ENCODE measurements at regions not wholly inside any gene's neighbourhood (a gene's known extent, or its start where the extent isn't known, plus 50 kb on each side); places are given as distances from the start of the nearest gene placed in this dataset.

- FAIRE-seq = no peak
- ChIA-PET RAD21 (ENCODE audit: unreplicated experiment) (no interaction called here), SMC1A (ENCODE audit: uncharacterized antibody, unreplicated experiment) (no interaction called here), CTCF (no interaction called here), POLR2A (no interaction called here)
- no peak for ATAC-seq
- Histone ChIP-seq H3K9me3 (replicated peaks; ENCODE audit: control insufficient read depth, insufficient read depth, low read length) (no peaks in the 10 kb centered on the region), H4K20me1 (ENCODE audit: control insufficient read depth, insufficient read depth) (no peaks in the 10 kb centered on the region), H2AFZ (ENCODE audit: control insufficient read depth, low read depth, low read length) (no peak overlapping the region), H3K79me2 (ENCODE audit: control insufficient read depth, insufficient read depth, low read length) (no peaks in the 10 kb centered on the region), H3K27ac (ENCODE audit: control insufficient read depth, insufficient read depth) (no peak overlapping the region), H3K36me3 (ENCODE audit: control insufficient read depth in 2 of 2, insufficient read depth in 2 of 2, low read length in 1 of 2) (no peaks in the 10 kb centered on the region), H3K4me2 (ENCODE audit: control insufficient read depth, insufficient read depth) (no peak overlapping the region), H3K9ac (ENCODE audit: control insufficient read depth, insufficient read depth, low read length) (no peak overlapping the region), H3K4me3 (no peak overlapping the region), H3K27me3 (replicated peaks in 1 of 2; ENCODE audit: control insufficient read depth in 2 of 2, insufficient read depth in 2 of 2, low read length in 1 of 2) (no peaks in the 10 kb centered on the region), H3K4me1 (ENCODE audit: control insufficient read depth, insufficient read depth, low read length) (no peaks in the 10 kb centered on the region)
- 39% methylated on average over 5 of the region's 5 CpGs for WGBS (ENCODE audit: insufficient coverage, insufficient replicate concordance, low lambda C conversion rate, missing lambda C conversion rate)
- in situ Hi-C loops (cut with MboI) = no loop called here
- intact Hi-C loops (cut with micrococcal nuclease; ENCODE audit: unreplicated experiment) = no loop called here
- DNase-seq (ENCODE audit: low read depth, low spot score) = no peak
- no TSS peak for BruUV-seq (replicated peaks)
- no peak for TF ChIP-seq CHD1 (IDR thresholded peaks at IDR 0.05; ENCODE audit: low read depth, low read length)
- TF ChIP-seq, protein P1, sequence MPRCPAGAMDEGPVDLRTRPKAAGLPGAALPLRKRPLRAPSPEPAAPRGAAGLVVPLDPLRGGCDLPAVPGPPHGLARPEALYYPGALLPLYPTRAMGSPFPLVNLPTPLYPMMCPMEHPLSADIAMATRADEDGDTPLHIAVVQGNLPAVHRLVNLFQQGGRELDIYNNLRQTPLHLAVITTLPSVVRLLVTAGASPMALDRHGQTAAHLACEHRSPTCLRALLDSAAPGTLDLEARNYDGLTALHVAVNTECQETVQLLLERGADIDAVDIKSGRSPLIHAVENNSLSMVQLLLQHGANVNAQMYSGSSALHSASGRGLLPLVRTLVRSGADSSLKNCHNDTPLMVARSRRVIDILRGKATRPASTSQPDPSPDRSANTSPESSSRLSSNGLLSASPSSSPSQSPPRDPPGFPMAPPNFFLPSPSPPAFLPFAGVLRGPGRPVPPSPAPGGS (IDR thresholded peaks at IDR 0.05; ENCODE audit: borderline replicate concordance, insufficient read depth, low read depth, low read length, poor library complexity, severe bottlenecking) = no peak
- TF ChIP-seq, protein P2, sequence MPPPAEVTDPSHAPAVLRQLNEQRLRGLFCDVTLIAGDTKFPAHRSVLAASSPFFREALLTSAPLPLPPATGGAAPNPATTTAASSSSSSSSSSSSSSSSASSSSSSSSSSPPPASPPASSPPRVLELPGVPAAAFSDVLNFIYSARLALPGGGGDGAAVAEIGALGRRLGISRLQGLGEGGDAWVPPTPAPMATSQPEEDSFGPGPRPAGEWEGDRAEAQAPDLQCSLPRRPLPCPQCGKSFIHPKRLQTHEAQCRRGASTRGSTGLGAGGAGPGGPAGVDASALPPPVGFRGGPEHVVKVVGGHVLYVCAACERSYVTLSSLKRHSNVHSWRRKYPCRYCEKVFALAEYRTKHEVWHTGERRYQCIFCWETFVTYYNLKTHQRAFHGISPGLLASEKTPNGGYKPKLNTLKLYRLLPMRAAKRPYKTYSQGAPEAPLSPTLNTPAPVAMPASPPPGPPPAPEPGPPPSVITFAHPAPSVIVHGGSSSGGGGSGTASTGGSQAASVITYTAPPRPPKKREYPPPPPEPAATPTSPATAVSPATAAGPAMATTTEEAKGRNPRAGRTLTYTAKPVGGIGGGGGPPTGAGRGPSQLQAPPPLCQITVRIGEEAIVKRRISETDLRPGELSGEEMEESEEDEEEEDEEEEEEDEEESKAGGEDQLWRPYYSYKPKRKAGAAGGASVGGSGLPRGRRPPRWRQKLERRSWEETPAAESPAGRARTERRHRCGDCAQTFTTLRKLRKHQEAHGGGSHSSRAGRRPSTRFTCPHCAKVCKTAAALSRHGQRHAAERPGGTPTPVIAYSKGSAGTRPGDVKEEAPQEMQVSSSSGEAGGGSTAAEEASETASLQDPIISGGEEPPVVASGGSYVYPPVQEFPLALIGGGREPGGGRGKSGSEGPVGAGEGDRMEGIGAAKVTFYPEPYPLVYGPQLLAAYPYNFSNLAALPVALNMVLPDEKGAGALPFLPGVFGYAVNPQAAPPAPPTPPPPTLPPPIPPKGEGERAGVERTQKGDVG (CRISPR knock-in tag; IDR thresholded peaks at IDR 0.05) = no peak
- TF ChIP-seq ZSCAN29 (IDR thresholded peaks at IDR 0.05) = no peak
- TF ChIP-seq BMI1 (IDR thresholded peaks at IDR 0.05; ENCODE audit: borderline replicate concordance) = no peak
- no peak for TF ChIP-seq PKNOX1 (IDR thresholded peaks at IDR 0.05)
- TF ChIP-seq, protein P3, sequence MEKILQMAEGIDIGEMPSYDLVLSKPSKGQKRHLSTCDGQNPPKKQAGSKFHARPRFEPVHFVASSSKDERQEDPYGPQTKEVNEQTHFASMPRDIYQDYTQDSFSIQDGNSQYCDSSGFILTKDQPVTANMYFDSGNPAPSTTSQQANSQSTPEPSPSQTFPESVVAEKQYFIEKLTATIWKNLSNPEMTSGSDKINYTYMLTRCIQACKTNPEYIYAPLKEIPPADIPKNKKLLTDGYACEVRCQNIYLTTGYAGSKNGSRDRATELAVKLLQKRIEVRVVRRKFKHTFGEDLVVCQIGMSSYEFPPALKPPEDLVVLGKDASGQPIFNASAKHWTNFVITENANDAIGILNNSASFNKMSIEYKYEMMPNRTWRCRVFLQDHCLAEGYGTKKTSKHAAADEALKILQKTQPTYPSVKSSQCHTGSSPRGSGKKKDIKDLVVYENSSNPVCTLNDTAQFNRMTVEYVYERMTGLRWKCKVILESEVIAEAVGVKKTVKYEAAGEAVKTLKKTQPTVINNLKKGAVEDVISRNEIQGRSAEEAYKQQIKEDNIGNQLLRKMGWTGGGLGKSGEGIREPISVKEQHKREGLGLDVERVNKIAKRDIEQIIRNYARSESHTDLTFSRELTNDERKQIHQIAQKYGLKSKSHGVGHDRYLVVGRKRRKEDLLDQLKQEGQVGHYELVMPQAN (conservative IDR thresholded peaks at IDR 0.05) = no peak
- TF ChIP-seq PBX3 (IDR thresholded peaks at IDR 0.05; ENCODE audit: insufficient replicate concordance, low read depth, low read length) = no peak
- no peak for TF ChIP-seq ZNF592 (IDR thresholded peaks at IDR 0.05)
- no peak for TF ChIP-seq MEF2A (IDR thresholded peaks at IDR 0.05; ENCODE audit: insufficient read depth, low read depth, low read length)
- no peak for TF ChIP-seq ZBED1 (IDR thresholded peaks at IDR 0.05; ENCODE audit: borderline replicate concordance)
These were observed 160.7 kb downstream of the NKX6-1 start for GRCh38 chr4:84338367-84338766.
